ENCODE measurements at regions not wholly inside any gene's neighbourhood (a gene's known extent, or its start where the extent isn't known, plus 50 kb on each side); places are given as distances from the start of the nearest gene placed in this dataset.
A peak's percentile ranks its signal among the peaks of the same experiment; 100 is the strongest.

GRCh38 chr6:156190270-156190669 is 586.9 kb upstream of the ARID1B start:
- ChIA-PET POLR2A (ENCODE audit: low non-redundant PET) (no interaction called here), CTCF (no interaction called here)
- H3K27ac ChIP-seq, result peak overlapping the region; percentile 49
- TF ChIP-seq CTCF (conservative IDR thresholded peaks at IDR 0.05; ENCODE audit: low read depth), result no peak
- no peak for DNase-seq (ENCODE audit: low spot score)

DNA sequence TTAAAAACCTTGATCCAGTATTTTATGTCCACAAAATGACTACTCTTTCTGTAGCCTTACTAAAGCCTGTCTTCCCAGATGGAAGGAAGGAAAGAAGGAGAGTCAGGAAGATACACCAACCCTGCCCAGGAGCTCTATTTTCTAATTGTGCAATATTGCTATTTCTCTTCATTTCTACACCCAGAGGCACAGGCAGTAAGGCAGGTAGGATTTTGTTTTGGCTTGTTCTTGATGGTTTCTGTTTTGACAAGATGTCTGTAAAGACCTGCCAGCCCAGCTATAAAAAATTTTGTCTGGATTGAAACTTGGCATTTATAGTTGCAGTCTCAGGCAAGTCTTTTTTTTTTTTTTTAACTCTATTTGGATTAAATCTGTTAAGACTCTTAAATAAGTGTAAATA is 587.5 kb upstream of the ARID1B start:
- ChIA-PET POLR2A (ENCODE audit: low non-redundant PET) (no interaction called here), CTCF (no interaction called here)
- H3K27ac ChIP-seq, result no peak overlapping the region
- no peak for TF ChIP-seq CTCF (conservative IDR thresholded peaks at IDR 0.05; ENCODE audit: low read depth)
- DNase-seq (ENCODE audit: low spot score), result no peak

DNA sequence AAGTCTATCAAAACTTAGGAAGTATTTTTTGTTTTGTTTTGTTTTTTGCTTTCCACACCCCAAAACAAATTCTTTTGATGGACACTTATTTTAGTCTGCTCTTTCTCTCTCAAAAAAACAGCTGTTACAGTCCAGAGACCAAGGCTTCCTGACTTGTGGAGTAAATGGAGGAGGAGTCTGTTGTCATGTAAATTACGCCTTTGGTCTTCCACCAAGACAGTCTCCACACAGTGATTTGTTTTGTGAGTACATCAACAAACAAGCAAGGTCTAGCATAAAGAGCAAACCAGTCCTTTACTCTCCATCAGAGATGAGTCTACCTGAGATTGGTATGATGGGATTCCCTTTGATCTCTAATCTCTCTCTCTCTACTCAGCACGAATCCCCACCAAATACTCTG is 588.0 kb upstream of the ARID1B start:
- TF ChIP-seq CTCF (conservative IDR thresholded peaks at IDR 0.05; ENCODE audit: low read depth), result no peak
- POLR2A ChIA-PET (ENCODE audit: low non-redundant PET), result no interaction called here
- no peak for DNase-seq (ENCODE audit: low spot score)
- CTCF ChIA-PET, result no interaction called here
- H3K27ac ChIP-seq, result no peak overlapping the region

DNA sequence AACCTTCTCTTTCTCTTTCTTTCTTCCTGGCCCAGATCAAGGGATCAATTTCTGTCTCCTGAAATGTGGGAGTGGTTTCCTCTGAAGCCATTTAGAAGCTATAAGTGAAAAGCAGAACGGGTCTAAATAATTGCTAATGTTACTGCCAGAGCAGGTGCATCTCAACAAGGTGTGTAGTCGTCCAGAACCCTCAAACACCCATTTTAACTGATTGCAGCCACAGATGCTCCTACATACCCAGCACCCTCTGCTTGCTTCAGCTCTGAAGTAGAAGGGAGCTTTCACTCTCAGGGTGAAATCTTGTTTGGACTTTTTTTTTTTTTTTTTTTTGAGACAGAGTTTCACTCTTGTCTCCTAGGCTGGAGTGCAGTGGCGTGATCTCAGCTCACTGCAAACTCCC is 592.1 kb upstream of the ARID1B start:
- ChIA-PET POLR2A (ENCODE audit: low non-redundant PET) (no interaction called here), CTCF (no interaction called here)
- no peak for DNase-seq (ENCODE audit: low spot score)
- TF ChIP-seq CTCF (conservative IDR thresholded peaks at IDR 0.05; ENCODE audit: low read depth), result no peak
- no peak overlapping the region for H3K27ac ChIP-seq

DNA sequence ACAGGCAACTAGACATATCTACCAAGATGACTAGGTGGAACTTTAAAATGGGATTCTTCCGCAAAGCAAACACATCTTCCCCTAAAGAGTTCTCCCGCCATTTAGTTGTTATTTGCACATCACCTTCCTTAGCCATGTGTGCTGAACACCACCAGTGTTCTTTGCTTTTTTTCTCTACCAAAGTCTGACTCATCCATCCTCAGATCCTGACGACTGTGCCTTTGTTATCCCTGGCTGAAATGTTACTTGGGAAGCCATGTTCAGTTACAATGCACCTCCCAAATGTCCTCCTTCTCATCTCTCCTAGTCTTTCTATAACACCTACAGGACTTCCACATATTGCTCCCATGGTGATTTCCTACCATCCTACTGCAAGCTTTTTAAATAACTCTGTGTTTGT is 593.5 kb upstream of the ARID1B start:
- CTCF ChIA-PET, result no interaction called here
- no peak for DNase-seq (ENCODE audit: low spot score)
- H3K27ac ChIP-seq, result no peak overlapping the region
- no peak for TF ChIP-seq CTCF (conservative IDR thresholded peaks at IDR 0.05; ENCODE audit: low read depth)
- POLR2A ChIA-PET (ENCODE audit: low non-redundant PET), result no interaction called here

DNA sequence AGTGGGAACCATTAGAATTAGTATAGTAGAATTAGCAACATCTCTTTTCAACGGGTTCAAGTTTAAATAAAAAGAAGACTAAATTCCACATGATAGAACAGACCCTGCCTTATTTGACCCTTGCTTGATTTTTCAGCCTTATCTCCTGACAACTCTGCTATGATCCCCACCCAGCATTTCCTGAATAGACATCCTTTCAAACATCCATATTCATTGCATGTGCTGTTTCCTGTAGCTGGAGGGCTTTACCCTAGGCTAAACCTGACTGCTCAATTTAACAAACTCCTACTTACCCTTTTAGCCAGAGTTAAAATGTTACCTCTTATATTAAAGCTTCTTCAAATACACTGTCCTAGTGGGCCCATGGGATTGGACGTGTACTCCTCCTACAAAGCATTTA is 594.8 kb upstream of the ARID1B start:
- no peak for TF ChIP-seq CTCF (conservative IDR thresholded peaks at IDR 0.05; ENCODE audit: low read depth)
- POLR2A ChIA-PET (ENCODE audit: low non-redundant PET), result no interaction called here
- DNase-seq (ENCODE audit: low spot score), result no peak
- H3K27ac ChIP-seq, result no peak overlapping the region
- CTCF ChIA-PET, result interaction anchor here (0.7 kb wide), 1 partner anchor 280 kb away, joined by 4 read pairs; no protein-coding TSS in a partner anchor

- ChIA-PET POLR2A (ENCODE audit: low non-redundant PET) (no interaction called here), CTCF (no interaction called here)
- TF ChIP-seq CTCF (conservative IDR thresholded peaks at IDR 0.05; ENCODE audit: low read depth), result no peak
Measured at GRCh38 chr6:156181506-156181905, 595.7 kb upstream of the ARID1B start.

More at GRCh38 chr6:156181506-156181905, 595.7 kb upstream of the ARID1B start:
- no peak for DNase-seq (ENCODE audit: low spot score)
- no peak overlapping the region for H3K27ac ChIP-seq

All from RWPE1 (cell line).